ENCODE measurements at regions not wholly inside any gene's neighbourhood (a gene's known extent, or its start where the extent isn't known, plus 50 kb on each side); places are given as distances from the start of the nearest gene placed in this dataset.

DNA sequence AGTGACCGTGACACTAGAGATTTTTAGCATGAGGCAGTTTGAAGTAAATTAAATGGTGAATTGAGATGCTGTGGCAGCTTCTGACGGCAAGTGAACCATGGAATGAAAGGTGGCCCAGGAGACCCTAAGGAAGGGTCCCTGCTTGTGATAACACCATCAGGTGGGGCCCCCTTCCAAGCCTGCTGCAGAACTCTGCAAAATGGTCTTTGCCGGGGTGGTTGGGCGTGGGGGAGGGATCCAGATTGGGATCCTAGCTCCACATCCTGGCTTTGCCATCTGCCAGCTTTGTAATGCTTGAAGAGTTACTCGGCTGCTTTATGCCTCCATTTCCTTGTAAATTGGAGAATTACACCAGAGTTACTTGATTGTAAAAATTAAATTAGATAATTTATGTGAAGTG lies 222.6 kb upstream of the NFE2L3 start:
- BruUV-seq (replicated peaks), result no TSS peak

DNA sequence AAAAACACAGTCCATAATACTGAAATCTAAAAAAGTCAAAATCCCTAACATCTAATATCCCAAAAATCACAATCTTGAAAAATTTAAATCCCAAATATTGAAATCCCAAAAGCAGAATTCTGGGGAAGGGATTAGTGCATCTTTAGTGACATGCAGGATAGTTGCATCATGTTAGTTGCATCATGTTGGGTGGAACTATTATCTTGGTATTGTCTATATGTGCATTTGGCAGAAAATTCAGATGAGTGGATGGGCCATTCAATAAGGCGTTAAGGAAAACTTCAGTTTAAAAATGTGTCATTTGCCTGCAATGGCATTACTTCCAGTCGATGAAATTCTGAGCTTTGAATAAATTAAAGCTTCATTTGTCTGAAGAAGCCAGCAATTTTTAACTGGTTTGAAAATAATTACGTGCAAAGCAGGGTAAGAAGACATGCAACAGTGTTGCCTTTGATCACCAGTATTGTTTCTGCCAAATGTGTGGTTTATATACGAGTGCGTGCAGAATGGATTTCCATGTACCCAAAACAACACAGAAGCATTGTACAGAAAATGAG lies 221.4 kb upstream of the NFE2L3 start:
- Histone ChIP-seq H3K27me3 (ENCODE audit: insufficient read depth, low read length) (no peaks in the 10 kb centered on the region), H3K36me3 (ENCODE audit: control insufficient read depth in 1 of 2, insufficient read depth in 2 of 2, low read length in 2 of 2) (no peaks in the 10 kb centered on the region), H4K20me1 (ENCODE audit: insufficient read depth) (no peaks in the 10 kb centered on the region), H3K4me2 (ENCODE audit: low read length) (no peak overlapping the region), H3K9ac (ENCODE audit: low read length) (no peak overlapping the region), H3K79me2 (ENCODE audit: insufficient read depth, low read length) (no peaks in the 10 kb centered on the region), H3K9me3 (ENCODE audit: control insufficient read depth in 1 of 2, insufficient read depth in 1 of 2, low read depth in 1 of 2, low read length in 2 of 2) (peaks cover 0 to 3% of the 10 kb centered on the region in 2 experiments; a peak in 2 of 4 replicates), H3K4me3 (replicated peaks in 1 of 2; ENCODE audit: low read depth in 1 of 2, low read length in 2 of 2) (no peak overlapping the region), H3K27ac (ENCODE audit: low read depth, low read length) (no peak overlapping the region), H3K9me2 (ENCODE audit: insufficient read depth) (no peaks in the 10 kb centered on the region), H3K4me1 (ENCODE audit: control insufficient read depth in 1 of 2, insufficient read depth in 2 of 2, low read length in 2 of 2) (peaks cover 0 to 9% of the 10 kb centered on the region in 2 experiments; a peak in 2 of 4 replicates), H2AFZ (ENCODE audit: low read depth, low read length, poor library complexity, severe bottlenecking) (no peak overlapping the region)
- no peak for ATAC-seq
- RAD21 ChIA-PET (ENCODE audit: low non-redundant PET in 1 of 2, low total read pairs in 2 of 2, uncharacterized antibody in 2 of 2, unreplicated experiment in 2 of 2), result no interaction called here
- POLR2A ChIA-PET, result no interaction called here
- TF ChIP-seq YY1 (IDR thresholded peaks at IDR 0.05; ENCODE audit: extremely low read depth, insufficient replicate concordance, low read depth, low read length) (no peak), EZH2 (IDR thresholded peaks at IDR 0.05) (no peak), CBX3 (IDR thresholded peaks at IDR 0.05; ENCODE audit: low read depth) (no peak), POLR2A (IDR thresholded peaks at IDR 0.05; ENCODE audit: borderline replicate concordance, extremely low read depth, insufficient read depth, insufficient read length) (no peak), JUND (IDR thresholded peaks at IDR 0.05) (no peak), ZNF274 (IDR thresholded peaks at IDR 0.05; ENCODE audit: low read depth, low read length) (no peak), EGR1 (IDR thresholded peaks at IDR 0.05; ENCODE audit: low read depth) (no peak), EZH2phosphoT487 (IDR thresholded peaks at IDR 0.05; ENCODE audit: borderline replicate concordance) (no peak), ELF1 (IDR thresholded peaks at IDR 0.05; ENCODE audit: borderline replicate concordance, low read depth) (no peak), ZFX (IDR thresholded peaks at IDR 0.05) (no peak)
- TF ChIP-seq, protein P1, sequence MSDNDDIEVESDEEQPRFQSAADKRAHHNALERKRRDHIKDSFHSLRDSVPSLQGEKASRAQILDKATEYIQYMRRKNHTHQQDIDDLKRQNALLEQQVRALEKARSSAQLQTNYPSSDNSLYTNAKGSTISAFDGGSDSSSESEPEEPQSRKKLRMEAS (IDR thresholded peaks at IDR 0.05), result no peak
- intact Hi-C loops (cut with micrococcal nuclease), result no loop called here
- DNase-seq (ENCODE audit: low read depth, low spot score), result no peak
- CTCF ChIA-PET, result no interaction called here
- BruUV-seq (replicated peaks), result no TSS peak

More for the DNA sequence above, 222.6 kb upstream of the NFE2L3 start:
- RAD21 ChIA-PET (ENCODE audit: low non-redundant PET in 1 of 2, low total read pairs in 2 of 2, uncharacterized antibody in 2 of 2, unreplicated experiment in 2 of 2), result no interaction called here
- H3K79me2 ChIP-seq (ENCODE audit: insufficient read depth, low read length), result no peaks in the 10 kb centered on the region
- no peaks in the 10 kb centered on the region for H3K36me3 ChIP-seq (ENCODE audit: control insufficient read depth in 1 of 2, insufficient read depth in 2 of 2, low read length in 2 of 2)
- TF ChIP-seq ZFX (IDR thresholded peaks at IDR 0.05) (no peak), SRF (IDR thresholded peaks at IDR 0.05; ENCODE audit: low read depth) (no peak), JUND (IDR thresholded peaks at IDR 0.05) (no peak), EZH2phosphoT487 (IDR thresholded peaks at IDR 0.05; ENCODE audit: borderline replicate concordance) (no peak)
- TF ChIP-seq, protein P2, sequence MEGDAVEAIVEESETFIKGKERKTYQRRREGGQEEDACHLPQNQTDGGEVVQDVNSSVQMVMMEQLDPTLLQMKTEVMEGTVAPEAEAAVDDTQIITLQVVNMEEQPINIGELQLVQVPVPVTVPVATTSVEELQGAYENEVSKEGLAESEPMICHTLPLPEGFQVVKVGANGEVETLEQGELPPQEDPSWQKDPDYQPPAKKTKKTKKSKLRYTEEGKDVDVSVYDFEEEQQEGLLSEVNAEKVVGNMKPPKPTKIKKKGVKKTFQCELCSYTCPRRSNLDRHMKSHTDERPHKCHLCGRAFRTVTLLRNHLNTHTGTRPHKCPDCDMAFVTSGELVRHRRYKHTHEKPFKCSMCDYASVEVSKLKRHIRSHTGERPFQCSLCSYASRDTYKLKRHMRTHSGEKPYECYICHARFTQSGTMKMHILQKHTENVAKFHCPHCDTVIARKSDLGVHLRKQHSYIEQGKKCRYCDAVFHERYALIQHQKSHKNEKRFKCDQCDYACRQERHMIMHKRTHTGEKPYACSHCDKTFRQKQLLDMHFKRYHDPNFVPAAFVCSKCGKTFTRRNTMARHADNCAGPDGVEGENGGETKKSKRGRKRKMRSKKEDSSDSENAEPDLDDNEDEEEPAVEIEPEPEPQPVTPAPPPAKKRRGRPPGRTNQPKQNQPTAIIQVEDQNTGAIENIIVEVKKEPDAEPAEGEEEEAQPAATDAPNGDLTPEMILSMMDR (IDR thresholded peaks at IDR 0.05 in 2 of 3, conservative IDR thresholded peaks at IDR 0.05 in 1 of 3; ENCODE audit: borderline replicate concordance in 1 of 3, insufficient read depth in 1 of 3, low read depth in 2 of 3, low read length in 2 of 3), result no peak
- no peak overlapping the region for H3K27ac ChIP-seq (ENCODE audit: low read depth, low read length)
- no peak overlapping the region for H2AFZ ChIP-seq (ENCODE audit: low read depth, low read length, poor library complexity, severe bottlenecking)
- no peaks in the 10 kb centered on the region for H3K27me3 ChIP-seq (ENCODE audit: insufficient read depth, low read length)
- H3K4me3 ChIP-seq (replicated peaks in 1 of 2; ENCODE audit: low read depth in 1 of 2, low read length in 2 of 2), result no peak overlapping the region
- H3K9ac ChIP-seq (ENCODE audit: low read length), result no peak overlapping the region
- ATAC-seq, result no peak
- no peaks in the 10 kb centered on the region for H4K20me1 ChIP-seq (ENCODE audit: insufficient read depth)
- intact Hi-C loops (cut with micrococcal nuclease), result no loop called here
- peaks cover 0 to 9% of the 10 kb centered on the region in 2 experiments; a peak in 2 of 4 replicates for H3K4me1 ChIP-seq (ENCODE audit: control insufficient read depth in 1 of 2, insufficient read depth in 2 of 2, low read length in 2 of 2)
- peaks cover 0 to 3% of the 10 kb centered on the region in 2 experiments; a peak in 2 of 4 replicates for H3K9me3 ChIP-seq (ENCODE audit: control insufficient read depth in 1 of 2, insufficient read depth in 1 of 2, low read depth in 1 of 2, low read length in 2 of 2)
- H3K9me2 ChIP-seq (ENCODE audit: insufficient read depth), result no peaks in the 10 kb centered on the region
- no peak for DNase-seq (ENCODE audit: low read depth, low spot score)
- CTCF ChIA-PET, result no interaction called here
- POLR2A ChIA-PET, result no interaction called here
- no peak overlapping the region for H3K4me2 ChIP-seq (ENCODE audit: low read length)

Measured in HCT116 (cell line).